Natural killer cell (primary cell): ENCODE measurements at regions not wholly inside any gene's neighbourhood (a gene's known extent, or its start where the extent isn't known, plus 50 kb on each side); places are given as distances from the start of the nearest gene placed in this dataset.

Source experiments
- ATAC-seq, 3 donors: fragments of 150-1000 bp in 2 of 3; fragments of 200-7000 bp in 1 of 3; cut with Tn5 transposase; 1 replicate in 1 of 3; 2 replicates in 2 of 3; pipeline ENCODE4 v1.10.0; 2021; ENCODE audit warnings: mild to moderate bottlenecking in 2 of 3, moderate library complexity in 2 of 3
- DNase-seq, 2 donors: peaks; one replicate each; pipeline versions ENCODE4 v3.0.0 to v3.0.0-alpha.2; 2013 to 2021; ENCODE audit warnings: mixed read lengths in 1 of 2
- H3K27ac ChIP-seq: one replicate; pipeline ENCODE4 v1.5.1; 2013; ENCODE audit warnings: mild to moderate bottlenecking, low read length
- H3K27me3 ChIP-seq: one replicate; pipeline ENCODE4 v1.6.1; 2013; ENCODE audit warnings: low read length; ENCODE audit not compliant: control insufficient read depth, insufficient read depth
- H3K36me3 ChIP-seq: one replicate; pipeline ENCODE4 v1.6.1; 2013; ENCODE audit warnings: low read length; ENCODE audit not compliant: control insufficient read depth, insufficient read depth
- H3K4me1 ChIP-seq: one replicate; pipeline ENCODE4 v1.6.1; 2013; ENCODE audit warnings: low read length; ENCODE audit not compliant: control insufficient read depth, insufficient read depth
- H3K4me3 ChIP-seq: one replicate; pipeline ENCODE4 v1.5.1; 2013; ENCODE audit warnings: low read length
- H3K9me3 ChIP-seq: one replicate; pipeline ENCODE4 v1.6.1; 2013; ENCODE audit warnings: low read length; ENCODE audit not compliant: control insufficient read depth, insufficient read depth
- H3K27ac Mint-ChIP-seq, 2 donors: one replicate each; pipeline ENCODE4 v1.8.0; 2022; ENCODE audit warnings: mild to moderate bottlenecking in 2 of 2, mixed read lengths in 2 of 2, moderate library complexity in 1 of 2
- H3K27me3 Mint-ChIP-seq, 2 donors: one replicate each; pipeline ENCODE4 v1.8.0; 2022; ENCODE audit warnings: low read depth in 2 of 2, mixed read lengths in 2 of 2
- H3K36me3 Mint-ChIP-seq: one replicate; pipeline ENCODE4 v1.8.0; 2022; ENCODE audit warnings: mixed read lengths
- H3K4me1 Mint-ChIP-seq, 2 donors: one replicate each; pipeline ENCODE4 v1.8.0; 2022; ENCODE audit warnings: mixed read lengths in 2 of 2
- H3K4me3 Mint-ChIP-seq: one replicate; pipeline ENCODE4 v1.8.0; 2022; ENCODE audit warnings: mild to moderate bottlenecking, moderate library complexity, mixed read lengths
- H3K9me3 Mint-ChIP-seq, 2 donors: one replicate each; pipeline ENCODE4 v1.8.0; 2022; ENCODE audit warnings: mixed read lengths in 2 of 2
- CTCF ChIP-seq: fragments of 200-600 bp; IDR thresholded peaks from one replicate; pipeline ENCODE4 v1.8.0; 2022; ENCODE audit warnings: antibody characterized with exemption
- WGBS: methylation state at CpG from one replicate; pipeline ENCODE4 v1.1.7; 2013; ENCODE audit warnings: missing lambda C conversion rate; ENCODE audit not compliant: insufficient coverage; 5-methylcytosine and 5-hydroxymethylcytosine counted together
- intact Hi-C: fragments of 100-400 bp; cut with micrococcal nuclease; formaldehyde crosslinking; loops from one replicate; pipeline ENCODE4 v1.14.2; 2022

GRCh38 chr5:101675510-101676219 lies 620.4 kb downstream of the SLCO4C1 start:
- no peaks in the 10 kb centered on the region for H3K9me3 ChIP-seq
- no peaks in the 10 kb centered on the region for H3K4me1 ChIP-seq
- no peak overlapping the region for H3K27ac ChIP-seq
- H3K27me3 ChIP-seq, result no peaks in the 10 kb centered on the region
- intact Hi-C loops, result no loop called here
- no peak overlapping the region for H3K27ac Mint-ChIP-seq
- H3K4me3 Mint-ChIP-seq, result no peak overlapping the region
- TF ChIP-seq CTCF, result no peak
- H3K9me3 Mint-ChIP-seq, result peaks cover 0 to 2% of the 10 kb centered on the region in 2 donors
- no peaks in the 10 kb centered on the region for H3K36me3 Mint-ChIP-seq
- ATAC-seq (no peak), DNase-seq (no peak)
- WGBS, result 58% methylated on average over 2 of the region's 4 CpGs
- no peaks in the 10 kb centered on the region for H3K36me3 ChIP-seq
- H3K27me3 Mint-ChIP-seq, result no peaks in the 10 kb centered on the region
- no peaks in the 10 kb centered on the region for H3K4me1 Mint-ChIP-seq
- no peak overlapping the region for H3K4me3 ChIP-seq

- H3K4me1 Mint-ChIP-seq, result no peaks in the 10 kb centered on the region
- no peaks in the 10 kb centered on the region for H3K36me3 Mint-ChIP-seq
- Histone ChIP-seq H3K27ac (no peak overlapping the region), H3K4me1 (no peaks in the 10 kb centered on the region), H3K9me3 (no peaks in the 10 kb centered on the region), H3K36me3 (no peaks in the 10 kb centered on the region), H3K27me3 (no peaks in the 10 kb centered on the region), H3K4me3 (no peak overlapping the region)
- H3K9me3 Mint-ChIP-seq, result peaks cover 0 to 2% of the 10 kb centered on the region in 2 donors
- ATAC-seq (no peak), DNase-seq (no peak)
- intact Hi-C loops, result no loop called here
- 75% methylated on average over 2 of the region's 5 CpGs for WGBS
- no peaks in the 10 kb centered on the region for H3K27me3 Mint-ChIP-seq
- H3K4me3 Mint-ChIP-seq, result no peak overlapping the region
- no peak for TF ChIP-seq CTCF
- no peak overlapping the region for H3K27ac Mint-ChIP-seq
These were observed 623.0 kb downstream of the SLCO4C1 start for GRCh38 chr5:101673120-101673519.

- no peaks in the 10 kb centered on the region for H3K4me1 ChIP-seq
- no peak overlapping the region for H3K4me3 Mint-ChIP-seq
- DNase-seq (no peak), ATAC-seq (no peak)
- no peaks in the 10 kb centered on the region for H3K4me1 Mint-ChIP-seq
- H3K36me3 ChIP-seq, result no peaks in the 10 kb centered on the region
- no peaks in the 10 kb centered on the region for H3K27me3 ChIP-seq
- intact Hi-C loops, result no loop called here
- TF ChIP-seq CTCF, result no peak
- no peak overlapping the region for H3K27ac Mint-ChIP-seq
- H3K4me3 ChIP-seq, result no peak overlapping the region
- 77% methylated on average over 7 of the region's 9 CpGs for WGBS
- no peaks in the 10 kb centered on the region for H3K36me3 Mint-ChIP-seq
- H3K27me3 Mint-ChIP-seq, result no peaks in the 10 kb centered on the region
- H3K9me3 ChIP-seq, result no peaks in the 10 kb centered on the region
- H3K9me3 Mint-ChIP-seq, result no peaks in the 10 kb centered on the region
- no peak overlapping the region for H3K27ac ChIP-seq
These were observed 631.9 kb downstream of the SLCO4C1 start for GRCh38 chr5:101664071-101664791.
